ENCODE measurements at regions not wholly inside any gene's neighbourhood (a gene's known extent, or its start where the extent isn't known, plus 50 kb on each side); places are given as distances from the start of the nearest gene placed in this dataset.

DNA sequence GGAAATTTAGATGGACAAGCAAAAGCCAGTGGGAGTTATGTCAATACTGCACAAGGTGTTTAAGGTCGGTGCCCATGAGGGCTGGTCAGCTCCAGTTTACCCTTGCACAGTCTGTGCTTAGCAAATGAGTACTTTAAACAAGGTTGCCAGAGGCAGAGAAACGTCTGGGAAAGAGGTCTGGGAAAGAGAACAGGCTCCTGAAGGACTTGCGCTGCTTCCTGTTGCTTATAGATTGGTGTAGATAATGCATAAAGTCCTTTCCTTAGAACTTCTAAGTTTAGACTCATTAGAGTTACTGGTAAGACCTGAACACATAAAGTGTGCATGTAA lies 162.6 kb upstream of the P2RY1 start:
- TF ChIP-seq, protein P1, sequence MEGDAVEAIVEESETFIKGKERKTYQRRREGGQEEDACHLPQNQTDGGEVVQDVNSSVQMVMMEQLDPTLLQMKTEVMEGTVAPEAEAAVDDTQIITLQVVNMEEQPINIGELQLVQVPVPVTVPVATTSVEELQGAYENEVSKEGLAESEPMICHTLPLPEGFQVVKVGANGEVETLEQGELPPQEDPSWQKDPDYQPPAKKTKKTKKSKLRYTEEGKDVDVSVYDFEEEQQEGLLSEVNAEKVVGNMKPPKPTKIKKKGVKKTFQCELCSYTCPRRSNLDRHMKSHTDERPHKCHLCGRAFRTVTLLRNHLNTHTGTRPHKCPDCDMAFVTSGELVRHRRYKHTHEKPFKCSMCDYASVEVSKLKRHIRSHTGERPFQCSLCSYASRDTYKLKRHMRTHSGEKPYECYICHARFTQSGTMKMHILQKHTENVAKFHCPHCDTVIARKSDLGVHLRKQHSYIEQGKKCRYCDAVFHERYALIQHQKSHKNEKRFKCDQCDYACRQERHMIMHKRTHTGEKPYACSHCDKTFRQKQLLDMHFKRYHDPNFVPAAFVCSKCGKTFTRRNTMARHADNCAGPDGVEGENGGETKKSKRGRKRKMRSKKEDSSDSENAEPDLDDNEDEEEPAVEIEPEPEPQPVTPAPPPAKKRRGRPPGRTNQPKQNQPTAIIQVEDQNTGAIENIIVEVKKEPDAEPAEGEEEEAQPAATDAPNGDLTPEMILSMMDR (IDR thresholded peaks at IDR 0.05): no peak
- no peak for TF ChIP-seq POLR2A (IDR thresholded peaks at IDR 0.05)

Data from body of pancreas (tissue), 4 donors.